ENCODE measurements at regions not wholly inside any gene's neighbourhood (a gene's known extent, or its start where the extent isn't known, plus 50 kb on each side); places are given as distances from the start of the nearest gene placed in this dataset.

GRCh38 chr18:30852541-30852940, 190.0 kb downstream of the DSC3 start:
- TF ChIP-seq CTCF (IDR thresholded peaks at IDR 0.05) (no peak), POLR2A (IDR thresholded peaks at IDR 0.05) (no peak)
